ENCODE measurements at regions not wholly inside any gene's neighbourhood (a gene's known extent, or its start where the extent isn't known, plus 50 kb on each side); places are given as distances from the start of the nearest gene placed in this dataset.

DNA sequence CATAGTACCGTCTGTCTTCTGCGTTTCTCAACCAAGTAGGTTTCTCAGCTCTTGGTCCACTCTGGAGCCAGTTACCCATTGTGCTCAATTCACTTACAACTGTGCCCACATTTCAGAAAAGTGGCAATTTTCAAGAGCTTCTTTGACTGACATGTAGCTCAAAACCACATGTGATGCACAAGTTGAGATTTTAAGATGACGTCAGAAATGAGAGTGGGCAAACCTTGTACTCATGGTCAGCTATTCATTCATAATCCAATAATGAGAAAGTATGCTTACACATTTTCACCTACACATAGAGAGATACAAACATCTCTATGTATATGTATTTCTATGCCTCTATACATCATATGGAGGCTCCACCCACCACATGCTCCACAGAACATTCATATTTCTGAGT lies 487.2 kb upstream of the AKR1E2 start:
- TF ChIP-seq, protein P1, sequence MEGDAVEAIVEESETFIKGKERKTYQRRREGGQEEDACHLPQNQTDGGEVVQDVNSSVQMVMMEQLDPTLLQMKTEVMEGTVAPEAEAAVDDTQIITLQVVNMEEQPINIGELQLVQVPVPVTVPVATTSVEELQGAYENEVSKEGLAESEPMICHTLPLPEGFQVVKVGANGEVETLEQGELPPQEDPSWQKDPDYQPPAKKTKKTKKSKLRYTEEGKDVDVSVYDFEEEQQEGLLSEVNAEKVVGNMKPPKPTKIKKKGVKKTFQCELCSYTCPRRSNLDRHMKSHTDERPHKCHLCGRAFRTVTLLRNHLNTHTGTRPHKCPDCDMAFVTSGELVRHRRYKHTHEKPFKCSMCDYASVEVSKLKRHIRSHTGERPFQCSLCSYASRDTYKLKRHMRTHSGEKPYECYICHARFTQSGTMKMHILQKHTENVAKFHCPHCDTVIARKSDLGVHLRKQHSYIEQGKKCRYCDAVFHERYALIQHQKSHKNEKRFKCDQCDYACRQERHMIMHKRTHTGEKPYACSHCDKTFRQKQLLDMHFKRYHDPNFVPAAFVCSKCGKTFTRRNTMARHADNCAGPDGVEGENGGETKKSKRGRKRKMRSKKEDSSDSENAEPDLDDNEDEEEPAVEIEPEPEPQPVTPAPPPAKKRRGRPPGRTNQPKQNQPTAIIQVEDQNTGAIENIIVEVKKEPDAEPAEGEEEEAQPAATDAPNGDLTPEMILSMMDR (IDR thresholded peaks at IDR 0.05; ENCODE audit: borderline replicate concordance, extremely low read depth, low read length, poor library complexity, severe bottlenecking): no peak
- no peak for TF ChIP-seq EZH2 (IDR thresholded peaks at IDR 0.05; ENCODE audit: borderline replicate concordance, low read depth, low read length, severe bottlenecking)

Data from DND-41 (cell line).